ENCODE measurements at regions not wholly inside any gene's neighbourhood (a gene's known extent, or its start where the extent isn't known, plus 50 kb on each side); places are given as distances from the start of the nearest gene placed in this dataset.

DNA sequence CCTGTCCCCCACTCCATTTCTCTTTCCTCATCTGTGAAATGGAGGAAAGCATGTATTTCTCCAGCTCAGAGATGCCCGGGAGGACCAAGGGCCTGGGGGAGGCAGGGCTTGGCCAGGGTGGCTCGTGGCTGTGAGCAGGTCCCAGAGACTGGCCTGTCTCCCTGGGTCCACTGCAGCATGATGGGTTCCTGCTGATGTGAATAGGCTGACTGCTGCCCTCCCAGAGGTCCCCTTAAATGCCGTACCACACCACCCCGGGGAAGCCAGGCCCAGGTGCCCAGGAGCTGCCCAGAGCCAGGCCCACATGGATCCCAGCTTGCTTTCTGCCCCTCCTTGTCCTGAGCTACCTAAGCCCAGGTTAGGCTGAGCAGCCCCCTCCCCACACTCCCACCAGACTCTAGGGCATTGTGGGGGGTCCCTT lies 158.2 kb upstream of the C14orf180 start:
- no peaks in the 10 kb centered on the region for H3K27me3 Mint-ChIP-seq (ENCODE audit: unreplicated experiment)
- no peaks in the 10 kb centered on the region for H3K36me3 Mint-ChIP-seq (ENCODE audit: low read depth, unreplicated experiment)
- TF ChIP-seq, protein P1, sequence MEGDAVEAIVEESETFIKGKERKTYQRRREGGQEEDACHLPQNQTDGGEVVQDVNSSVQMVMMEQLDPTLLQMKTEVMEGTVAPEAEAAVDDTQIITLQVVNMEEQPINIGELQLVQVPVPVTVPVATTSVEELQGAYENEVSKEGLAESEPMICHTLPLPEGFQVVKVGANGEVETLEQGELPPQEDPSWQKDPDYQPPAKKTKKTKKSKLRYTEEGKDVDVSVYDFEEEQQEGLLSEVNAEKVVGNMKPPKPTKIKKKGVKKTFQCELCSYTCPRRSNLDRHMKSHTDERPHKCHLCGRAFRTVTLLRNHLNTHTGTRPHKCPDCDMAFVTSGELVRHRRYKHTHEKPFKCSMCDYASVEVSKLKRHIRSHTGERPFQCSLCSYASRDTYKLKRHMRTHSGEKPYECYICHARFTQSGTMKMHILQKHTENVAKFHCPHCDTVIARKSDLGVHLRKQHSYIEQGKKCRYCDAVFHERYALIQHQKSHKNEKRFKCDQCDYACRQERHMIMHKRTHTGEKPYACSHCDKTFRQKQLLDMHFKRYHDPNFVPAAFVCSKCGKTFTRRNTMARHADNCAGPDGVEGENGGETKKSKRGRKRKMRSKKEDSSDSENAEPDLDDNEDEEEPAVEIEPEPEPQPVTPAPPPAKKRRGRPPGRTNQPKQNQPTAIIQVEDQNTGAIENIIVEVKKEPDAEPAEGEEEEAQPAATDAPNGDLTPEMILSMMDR (IDR thresholded peaks at IDR 0.05; ENCODE audit: unreplicated experiment): no peak
- H3K9me3 Mint-ChIP-seq (ENCODE audit: unreplicated experiment): no peaks in the 10 kb centered on the region
- no peak for DNase-seq (ENCODE audit: low spot score)
- H3K27ac Mint-ChIP-seq (ENCODE audit: unreplicated experiment): no peak overlapping the region
- H3K4me3 Mint-ChIP-seq (ENCODE audit: unreplicated experiment): no peak overlapping the region
- H3K4me1 Mint-ChIP-seq (ENCODE audit: unreplicated experiment): no peaks in the 10 kb centered on the region

DNA sequence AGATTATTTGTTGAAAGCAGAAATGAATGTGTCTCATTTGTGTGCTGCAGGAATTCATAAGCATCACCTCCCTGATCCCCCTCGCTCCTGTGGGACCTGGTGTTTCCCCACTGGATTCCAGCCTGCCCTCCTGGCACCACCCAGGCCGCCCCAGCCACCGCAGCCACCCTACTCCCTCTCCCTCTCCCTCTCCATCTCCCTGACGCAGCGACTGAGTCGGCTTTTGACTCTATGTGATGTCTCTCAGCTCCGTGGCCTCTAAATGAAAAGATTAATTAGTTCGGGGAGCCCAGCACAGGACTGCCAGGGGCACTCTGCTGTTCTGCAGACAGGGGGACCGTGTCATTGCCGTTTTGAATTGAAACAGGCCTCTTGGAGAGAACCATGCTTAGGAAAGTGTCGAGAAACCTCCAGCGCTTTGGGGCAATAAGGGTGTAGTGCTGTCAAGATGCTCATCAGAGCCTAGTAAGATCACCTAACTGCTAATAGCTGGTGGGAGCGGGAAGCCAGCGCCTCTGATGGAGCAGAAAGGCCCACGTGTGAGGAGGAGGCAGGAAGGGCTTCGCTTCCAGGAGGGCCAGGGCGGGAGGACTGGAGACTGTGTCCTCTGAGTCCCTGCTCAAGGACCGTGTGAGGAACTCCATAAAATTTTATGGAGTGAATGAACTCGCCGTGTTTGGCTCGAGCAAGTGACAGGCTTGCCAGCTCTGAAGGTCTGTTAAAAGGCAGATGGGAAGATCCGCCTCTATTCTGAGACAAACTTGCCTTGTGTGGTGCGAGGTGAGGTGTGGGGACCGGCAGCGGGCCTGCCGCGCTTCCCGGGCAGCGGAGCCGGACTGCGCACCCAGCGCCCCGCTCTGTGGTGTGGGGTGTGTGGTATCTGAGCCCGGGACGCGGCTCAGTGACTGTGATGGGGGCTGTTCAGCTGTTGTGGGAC lies 157.4 kb upstream of the C14orf180 start:
- Mint-ChIP-seq H3K27me3 (ENCODE audit: unreplicated experiment) (no peaks in the 10 kb centered on the region), H3K4me1 (ENCODE audit: unreplicated experiment) (no peaks in the 10 kb centered on the region), H3K27ac (ENCODE audit: unreplicated experiment) (no peak overlapping the region), H3K9me3 (ENCODE audit: unreplicated experiment) (no peaks in the 10 kb centered on the region), H3K36me3 (ENCODE audit: low read depth, unreplicated experiment) (no peaks in the 10 kb centered on the region), H3K4me3 (ENCODE audit: unreplicated experiment) (no peak overlapping the region)
- TF ChIP-seq, protein P1 (IDR thresholded peaks at IDR 0.05; ENCODE audit: unreplicated experiment): no peak
- no peak for DNase-seq (ENCODE audit: low spot score)

DNA sequence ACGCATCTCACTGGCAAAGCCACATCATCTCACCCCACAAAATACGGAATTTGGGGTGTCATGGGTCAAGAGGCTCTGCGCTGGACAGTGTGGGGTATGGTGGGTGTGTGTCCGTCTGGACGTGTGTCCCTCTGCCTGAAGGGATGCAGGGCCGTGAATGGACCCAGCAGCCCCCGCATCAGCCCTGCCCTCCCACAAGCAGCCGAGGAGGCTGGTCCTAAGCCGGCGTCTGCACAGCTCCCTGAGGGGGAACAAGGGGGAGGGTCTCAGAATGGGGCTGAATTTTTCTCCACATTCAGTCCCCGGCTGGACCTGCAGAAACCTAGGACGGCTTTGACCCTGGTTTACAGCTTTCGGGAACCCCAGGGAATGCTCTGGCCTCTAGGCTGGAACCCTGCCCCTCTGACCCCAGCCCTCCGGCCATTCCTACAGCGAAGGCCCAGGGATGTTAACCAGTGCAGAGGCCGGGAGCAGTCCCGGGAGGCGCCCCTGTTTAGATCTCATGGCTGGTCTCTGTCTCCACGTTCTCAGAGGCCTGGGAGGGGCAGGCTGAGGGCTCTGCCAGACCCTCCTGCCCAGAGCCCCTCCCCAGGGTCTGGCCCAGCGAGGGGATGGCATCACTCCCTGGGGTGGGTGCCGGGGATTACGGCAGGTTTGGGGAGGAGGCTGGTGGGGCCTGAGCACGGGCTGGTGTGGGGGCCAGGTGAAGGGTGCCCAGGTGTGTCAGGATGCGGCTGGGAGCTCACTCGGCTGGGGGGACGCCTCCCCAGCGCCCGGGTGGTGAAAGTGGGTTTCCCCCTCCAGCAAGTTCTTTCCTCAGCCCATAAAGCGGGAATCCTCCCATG lies 156.5 kb upstream of the C14orf180 start:
- no peaks in the 10 kb centered on the region for H3K9me3 Mint-ChIP-seq (ENCODE audit: unreplicated experiment)
- H3K4me1 Mint-ChIP-seq (ENCODE audit: unreplicated experiment): no peaks in the 10 kb centered on the region
- DNase-seq (ENCODE audit: low spot score): no peak
- no peaks in the 10 kb centered on the region for H3K27me3 Mint-ChIP-seq (ENCODE audit: unreplicated experiment)
- no peaks in the 10 kb centered on the region for H3K36me3 Mint-ChIP-seq (ENCODE audit: low read depth, unreplicated experiment)
- H3K4me3 Mint-ChIP-seq (ENCODE audit: unreplicated experiment): no peak overlapping the region
- H3K27ac Mint-ChIP-seq (ENCODE audit: unreplicated experiment): no peak overlapping the region
- TF ChIP-seq, protein P1 (IDR thresholded peaks at IDR 0.05; ENCODE audit: unreplicated experiment): no peak

DNA sequence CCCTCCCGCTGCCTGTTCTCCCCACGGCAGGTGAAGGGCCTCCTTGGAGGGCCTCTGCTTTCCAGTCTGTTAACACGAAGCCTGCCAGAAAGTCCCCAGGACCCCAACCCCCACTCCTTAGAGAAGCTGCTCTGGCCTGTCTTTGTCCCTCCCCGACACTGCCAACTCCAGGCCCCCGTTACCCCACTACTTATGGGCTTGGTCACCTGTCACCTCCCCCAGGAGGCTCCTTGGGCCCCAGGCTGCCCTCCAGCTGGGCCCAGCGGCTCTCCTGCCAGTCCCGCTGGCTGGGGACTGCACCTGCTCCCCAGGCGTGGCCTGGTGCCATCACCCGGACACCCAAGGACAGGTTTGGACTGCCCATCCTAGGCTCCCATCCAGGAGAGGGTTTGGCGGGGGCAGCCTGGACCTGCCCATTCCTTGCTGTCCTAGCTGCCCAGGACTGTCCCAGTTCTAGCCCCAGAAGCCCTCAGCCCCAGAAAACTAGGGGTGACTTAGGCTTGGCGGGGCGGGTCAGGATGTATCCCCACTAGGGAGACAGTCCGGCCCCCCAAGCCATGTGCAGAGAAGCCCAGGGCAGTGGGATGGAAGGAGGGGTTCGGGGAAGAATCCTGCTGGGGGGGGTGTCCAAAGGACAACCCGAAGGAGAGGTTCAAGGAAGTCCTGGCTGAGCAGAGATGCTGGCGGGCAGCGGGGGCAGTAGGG lies 155.7 kb upstream of the C14orf180 start:
- Mint-ChIP-seq H3K27me3 (ENCODE audit: unreplicated experiment) (peaks cover 4% of the 10 kb centered on the region), H3K9me3 (ENCODE audit: unreplicated experiment) (no peaks in the 10 kb centered on the region), H3K36me3 (ENCODE audit: low read depth, unreplicated experiment) (no peaks in the 10 kb centered on the region), H3K4me1 (ENCODE audit: unreplicated experiment) (no peaks in the 10 kb centered on the region), H3K27ac (ENCODE audit: unreplicated experiment) (no peak overlapping the region), H3K4me3 (ENCODE audit: unreplicated experiment) (no peak overlapping the region)
- no peak for DNase-seq (ENCODE audit: low spot score)
- TF ChIP-seq, protein P1 (IDR thresholded peaks at IDR 0.05; ENCODE audit: unreplicated experiment): no peak

Measured in endothelial cell (in vitro differentiated cells).